Kidney epithelial cell (primary cell): ENCODE measurements at regions not wholly inside any gene's neighbourhood (a gene's known extent, or its start where the extent isn't known, plus 50 kb on each side); places are given as distances from the start of the nearest gene placed in this dataset.

Source experiments
- DNase-seq: peaks from one replicate; pipeline ENCODE4 v3.0.0-alpha.2; 2010; ENCODE audit warnings: low read depth
- H3K27me3 ChIP-seq: 2 replicates; pipeline ENCODE4 v1.6.0; 2011; ENCODE audit warnings: low read length; ENCODE audit not compliant: control insufficient read depth, insufficient read depth
- H3K36me3 ChIP-seq: 2 replicates; pipeline ENCODE4 v1.5.1; 2011; ENCODE audit warnings: low read length; ENCODE audit not compliant: control insufficient read depth, insufficient read depth
- H3K4me3 ChIP-seq: 2 replicates; pipeline ENCODE4 v1.5.1; 2011; ENCODE audit warnings: low read depth, mild to moderate bottlenecking, control low read depth, low read length
- TF ChIP-seq, protein P1 (sequence below): IDR thresholded peaks from 2 replicates; pipeline ENCODE4 v1.5.1; 2011; ENCODE audit warnings: mild to moderate bottlenecking, moderate library complexity, low read length, control low read depth, inconsistent platforms; ENCODE audit not compliant: insufficient read depth, poor library complexity, severe bottlenecking

DNA sequence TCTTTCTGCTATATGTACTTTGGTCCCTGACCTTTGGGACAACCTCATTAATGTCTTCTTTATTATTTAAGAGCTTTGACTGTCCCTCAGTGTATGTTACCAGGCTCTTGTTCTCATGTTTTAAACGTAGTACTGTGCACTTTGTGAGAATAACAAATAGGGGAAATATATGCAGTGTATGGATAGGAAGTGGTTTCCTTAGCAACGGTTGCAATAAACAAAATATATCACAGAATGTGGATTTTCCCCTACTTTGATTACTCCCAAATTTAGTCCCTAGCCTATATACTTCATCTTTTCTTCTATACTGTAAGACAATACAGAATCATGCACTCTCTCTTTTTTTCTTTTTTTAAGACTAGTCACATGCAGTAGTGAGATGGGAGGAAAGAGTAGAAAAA is 123.8 kb upstream of the AKIRIN2 start:
- Histone ChIP-seq H3K36me3 (no peaks in the 10 kb centered on the region), H3K27me3 (no peaks in the 10 kb centered on the region), H3K4me3 (no peak overlapping the region)
- DNase-seq: no peak
- TF ChIP-seq, protein P1, sequence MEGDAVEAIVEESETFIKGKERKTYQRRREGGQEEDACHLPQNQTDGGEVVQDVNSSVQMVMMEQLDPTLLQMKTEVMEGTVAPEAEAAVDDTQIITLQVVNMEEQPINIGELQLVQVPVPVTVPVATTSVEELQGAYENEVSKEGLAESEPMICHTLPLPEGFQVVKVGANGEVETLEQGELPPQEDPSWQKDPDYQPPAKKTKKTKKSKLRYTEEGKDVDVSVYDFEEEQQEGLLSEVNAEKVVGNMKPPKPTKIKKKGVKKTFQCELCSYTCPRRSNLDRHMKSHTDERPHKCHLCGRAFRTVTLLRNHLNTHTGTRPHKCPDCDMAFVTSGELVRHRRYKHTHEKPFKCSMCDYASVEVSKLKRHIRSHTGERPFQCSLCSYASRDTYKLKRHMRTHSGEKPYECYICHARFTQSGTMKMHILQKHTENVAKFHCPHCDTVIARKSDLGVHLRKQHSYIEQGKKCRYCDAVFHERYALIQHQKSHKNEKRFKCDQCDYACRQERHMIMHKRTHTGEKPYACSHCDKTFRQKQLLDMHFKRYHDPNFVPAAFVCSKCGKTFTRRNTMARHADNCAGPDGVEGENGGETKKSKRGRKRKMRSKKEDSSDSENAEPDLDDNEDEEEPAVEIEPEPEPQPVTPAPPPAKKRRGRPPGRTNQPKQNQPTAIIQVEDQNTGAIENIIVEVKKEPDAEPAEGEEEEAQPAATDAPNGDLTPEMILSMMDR: no peak

DNA sequence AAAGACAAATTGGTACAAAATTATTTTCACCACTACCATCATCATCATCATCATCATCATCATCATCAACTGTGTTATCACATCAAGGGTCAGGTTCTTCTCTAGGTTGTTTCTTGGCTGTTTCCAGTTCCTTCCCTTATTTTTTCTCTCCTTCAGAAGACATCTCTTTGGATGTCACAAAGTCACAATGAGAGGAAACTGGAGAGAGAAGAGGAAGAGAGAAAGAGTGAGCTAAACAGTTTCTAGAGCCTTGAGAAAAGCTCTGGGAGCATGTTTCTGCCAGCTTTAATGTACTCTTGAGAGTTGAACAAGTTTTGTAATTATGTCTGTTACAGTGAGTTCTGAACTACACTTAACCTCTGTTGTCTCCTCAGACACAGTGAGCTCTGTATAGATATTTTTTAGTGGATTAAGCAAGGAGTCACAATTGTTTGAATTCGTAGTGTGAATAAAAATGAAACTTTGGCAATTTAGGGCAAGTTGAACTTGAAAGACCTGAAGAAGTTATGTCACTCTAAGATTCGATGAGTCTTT is 123.0 kb upstream of the AKIRIN2 start:
- no peaks in the 10 kb centered on the region for H3K36me3 ChIP-seq
- TF ChIP-seq, protein P1: no peak
- H3K4me3 ChIP-seq: no peak overlapping the region
- no peaks in the 10 kb centered on the region for H3K27me3 ChIP-seq
- DNase-seq: no peak

DNA sequence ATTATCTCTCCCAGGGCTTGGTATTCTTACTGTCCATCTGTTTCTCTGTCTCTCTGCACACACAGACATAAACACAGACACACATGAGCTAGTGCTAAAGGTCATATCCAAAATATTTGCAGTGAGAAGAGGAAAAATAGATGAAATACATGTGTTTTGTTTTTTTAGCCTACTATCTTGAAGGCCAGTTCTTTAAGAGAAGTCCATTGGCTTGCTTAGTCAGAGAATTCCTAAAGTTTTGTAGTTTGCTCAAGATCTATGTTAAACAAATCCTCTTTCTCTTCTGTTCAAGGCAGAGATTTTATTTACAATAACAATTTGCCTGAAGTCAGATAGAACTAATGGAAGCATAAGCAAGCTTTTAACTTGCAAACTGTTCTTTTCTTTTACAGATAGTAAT is 120.0 kb upstream of the AKIRIN2 start:
- Histone ChIP-seq H3K4me3 (no peak overlapping the region), H3K27me3 (no peaks in the 10 kb centered on the region), H3K36me3 (no peaks in the 10 kb centered on the region)
- DNase-seq: no peak
- TF ChIP-seq, protein P1: no peak

DNA sequence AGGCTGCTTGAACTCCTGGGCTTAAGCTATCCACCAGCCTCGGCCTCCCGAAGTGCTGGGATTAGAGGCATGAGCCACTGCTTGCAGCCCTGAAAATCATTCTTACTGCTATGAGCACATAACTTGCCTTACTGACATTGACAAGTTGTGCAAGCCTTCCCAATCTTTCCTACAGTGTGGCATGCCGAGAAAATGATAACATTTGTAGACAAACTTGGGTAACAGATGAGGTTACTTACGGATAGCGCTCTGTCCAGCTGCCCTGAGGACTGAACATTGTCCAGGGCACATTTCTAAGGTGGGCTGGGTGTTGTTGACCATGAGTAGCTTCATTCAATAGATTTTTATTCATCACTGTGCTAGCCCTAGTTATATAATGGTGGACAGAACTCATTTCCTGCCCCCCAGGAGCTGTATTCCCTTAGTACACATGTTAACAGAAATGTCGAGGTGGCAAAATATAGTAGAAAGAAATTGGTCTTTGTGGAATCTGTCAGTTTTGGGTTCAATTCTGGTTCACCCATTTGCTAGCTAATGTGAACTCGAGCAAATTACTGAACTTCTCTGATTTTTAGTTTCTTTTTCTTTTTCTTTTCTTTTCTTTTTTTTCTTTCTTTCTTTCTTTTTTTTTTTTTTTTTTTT is 118.4 kb upstream of the AKIRIN2 start:
- DNase-seq: no peak
- H3K36me3 ChIP-seq: no peaks in the 10 kb centered on the region
- no peaks in the 10 kb centered on the region for H3K27me3 ChIP-seq
- TF ChIP-seq, protein P1: no peak
- H3K4me3 ChIP-seq: no peak overlapping the region

DNA sequence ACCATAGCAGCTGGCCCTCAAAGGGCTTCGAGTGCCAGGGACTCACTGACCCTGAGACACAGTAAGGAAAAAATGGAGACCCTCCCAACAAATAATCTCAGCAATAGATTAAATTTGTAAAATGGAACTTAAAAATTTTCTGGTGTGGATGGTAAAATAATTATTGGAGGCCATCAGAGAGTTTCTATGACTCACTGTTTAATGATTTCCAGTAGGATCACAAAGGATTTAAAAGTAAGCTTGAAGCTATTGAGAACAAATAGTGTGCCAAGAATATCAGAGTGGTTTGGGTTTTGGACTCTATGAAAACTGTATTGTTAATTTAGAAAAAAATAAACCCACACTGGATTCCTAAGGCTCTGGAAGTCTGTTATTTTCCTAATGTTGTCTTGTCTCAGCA is 115.2 kb upstream of the AKIRIN2 start:
- Histone ChIP-seq H3K27me3 (no peaks in the 10 kb centered on the region), H3K4me3 (no peak overlapping the region), H3K36me3 (no peaks in the 10 kb centered on the region)
- DNase-seq: no peak
- TF ChIP-seq, protein P1: no peak

DNA sequence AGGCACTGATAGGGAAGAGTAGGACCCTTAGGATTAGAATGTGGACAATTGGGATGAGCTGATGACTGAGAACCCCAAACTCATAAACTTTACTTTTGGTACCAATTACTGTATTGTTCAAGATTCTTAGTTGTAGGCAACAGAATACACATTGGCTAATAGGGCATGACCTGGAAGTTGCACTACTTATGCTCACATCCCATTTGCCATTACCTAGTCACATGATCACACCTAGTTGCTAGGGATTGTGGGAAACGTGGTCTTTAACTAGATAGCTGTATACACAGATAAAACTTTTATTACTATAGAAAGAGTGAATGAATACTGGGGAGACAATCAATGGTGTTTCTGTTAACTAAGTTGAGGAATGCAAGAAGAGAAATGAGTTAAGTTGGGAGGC is 113.4 kb upstream of the AKIRIN2 start:
- H3K27me3 ChIP-seq: no peaks in the 10 kb centered on the region
- H3K4me3 ChIP-seq: no peak overlapping the region
- H3K36me3 ChIP-seq: no peaks in the 10 kb centered on the region
- DNase-seq: no peak
- TF ChIP-seq, protein P1: no peak
